ENCODE measurements at regions not wholly inside any gene's neighbourhood (a gene's known extent, or its start where the extent isn't known, plus 50 kb on each side); places are given as distances from the start of the nearest gene placed in this dataset.

DNA sequence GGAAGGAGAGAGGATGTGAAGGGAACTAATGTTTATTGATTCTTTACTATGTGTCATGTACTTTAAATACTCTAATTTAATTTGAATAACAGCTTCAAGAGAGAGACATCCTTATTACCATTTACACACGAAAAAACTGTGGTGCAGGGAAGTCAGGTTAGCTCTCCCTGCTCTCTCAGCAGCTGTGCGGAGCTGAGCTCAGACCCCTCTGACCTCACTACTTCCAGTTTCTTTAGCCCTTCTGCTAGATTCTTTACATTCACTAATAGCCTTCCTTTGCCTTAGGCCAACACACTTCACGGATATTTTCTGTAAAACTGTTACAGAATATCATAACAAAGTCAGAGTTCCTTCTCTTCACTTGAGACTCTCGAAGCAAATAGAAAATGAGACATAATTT is 131.3 kb upstream of the ARRDC3 start:
- H3K27ac ChIP-seq, result no peak overlapping the region
- no peak for TF ChIP-seq ZFX (IDR thresholded peaks at IDR 0.05)
- TF ChIP-seq, protein P1, sequence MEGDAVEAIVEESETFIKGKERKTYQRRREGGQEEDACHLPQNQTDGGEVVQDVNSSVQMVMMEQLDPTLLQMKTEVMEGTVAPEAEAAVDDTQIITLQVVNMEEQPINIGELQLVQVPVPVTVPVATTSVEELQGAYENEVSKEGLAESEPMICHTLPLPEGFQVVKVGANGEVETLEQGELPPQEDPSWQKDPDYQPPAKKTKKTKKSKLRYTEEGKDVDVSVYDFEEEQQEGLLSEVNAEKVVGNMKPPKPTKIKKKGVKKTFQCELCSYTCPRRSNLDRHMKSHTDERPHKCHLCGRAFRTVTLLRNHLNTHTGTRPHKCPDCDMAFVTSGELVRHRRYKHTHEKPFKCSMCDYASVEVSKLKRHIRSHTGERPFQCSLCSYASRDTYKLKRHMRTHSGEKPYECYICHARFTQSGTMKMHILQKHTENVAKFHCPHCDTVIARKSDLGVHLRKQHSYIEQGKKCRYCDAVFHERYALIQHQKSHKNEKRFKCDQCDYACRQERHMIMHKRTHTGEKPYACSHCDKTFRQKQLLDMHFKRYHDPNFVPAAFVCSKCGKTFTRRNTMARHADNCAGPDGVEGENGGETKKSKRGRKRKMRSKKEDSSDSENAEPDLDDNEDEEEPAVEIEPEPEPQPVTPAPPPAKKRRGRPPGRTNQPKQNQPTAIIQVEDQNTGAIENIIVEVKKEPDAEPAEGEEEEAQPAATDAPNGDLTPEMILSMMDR (conservative IDR thresholded peaks at IDR 0.05), result no peak

DNA sequence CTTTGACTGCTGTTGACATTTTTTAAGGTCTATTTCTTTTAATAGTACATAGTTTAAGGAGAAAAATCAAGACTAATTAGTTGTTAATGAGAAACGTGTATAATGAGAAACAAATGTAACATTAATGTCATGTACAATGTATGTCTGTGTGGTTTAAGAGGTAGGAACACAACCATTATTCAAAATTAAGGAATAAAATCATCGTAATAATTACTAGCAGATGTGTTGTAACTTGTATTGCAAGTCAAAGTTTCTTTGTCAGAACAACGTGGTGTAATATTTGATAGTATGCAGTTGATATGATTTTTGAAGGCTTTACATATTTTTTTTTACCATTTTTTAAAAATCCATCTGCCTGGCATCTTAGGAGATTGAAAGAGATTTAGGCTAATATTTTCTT is 120.2 kb upstream of the ARRDC3 start:
- no peak overlapping the region for H3K27ac ChIP-seq
- no peak for TF ChIP-seq ZFX (IDR thresholded peaks at IDR 0.05)
- TF ChIP-seq, protein P1 (conservative IDR thresholded peaks at IDR 0.05), result no peak

DNA sequence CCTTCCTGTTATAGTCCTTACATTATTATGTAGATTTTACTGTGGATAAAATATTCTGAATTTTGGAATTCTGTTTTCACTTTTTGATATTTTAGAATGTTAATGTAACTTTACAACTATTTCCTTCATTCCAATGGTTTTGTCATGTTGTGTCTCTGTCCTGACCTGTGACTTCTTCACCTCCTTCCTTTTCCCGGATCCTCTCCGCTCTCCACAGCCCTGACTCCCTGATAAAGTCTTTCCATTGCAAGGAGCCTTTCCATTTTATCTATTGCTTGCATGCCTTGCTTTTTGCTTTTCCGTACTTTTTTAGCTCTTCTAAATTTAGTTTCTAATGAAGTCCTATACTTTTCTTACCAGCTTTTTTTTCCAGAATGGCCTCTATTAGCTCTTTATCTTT is 117.6 kb upstream of the ARRDC3 start:
- no peak for TF ChIP-seq ZFX (IDR thresholded peaks at IDR 0.05)
- TF ChIP-seq, protein P1 (conservative IDR thresholded peaks at IDR 0.05), result no peak

DNA sequence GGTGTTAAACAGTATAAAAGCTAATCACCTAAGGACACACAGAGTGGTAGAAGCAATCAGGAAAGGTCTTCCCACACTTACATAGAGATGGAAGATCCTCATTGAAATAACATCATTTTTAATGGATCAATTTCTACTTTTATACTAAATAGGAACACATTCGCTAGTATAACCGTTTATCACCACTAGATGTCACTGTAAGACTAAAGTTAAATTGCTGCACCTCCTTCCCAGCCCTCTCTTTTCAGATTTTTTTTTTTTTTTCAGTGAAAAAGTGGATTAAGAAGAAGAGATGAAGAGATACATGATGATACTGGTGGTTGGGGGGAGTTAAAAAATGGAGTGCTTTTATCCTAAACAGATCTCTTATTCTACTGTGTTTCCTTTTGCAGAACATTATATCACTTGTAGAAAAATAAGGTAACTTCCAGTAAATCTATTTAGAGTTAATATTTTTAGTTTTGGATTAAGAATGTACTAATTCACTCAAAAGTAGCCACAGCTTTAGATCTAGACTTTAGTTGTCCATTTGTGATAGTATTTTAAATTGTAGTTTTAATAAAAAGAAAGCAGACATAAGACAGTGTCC is 116.9 kb upstream of the ARRDC3 start:
- no peak overlapping the region for H3K27ac ChIP-seq
- TF ChIP-seq, protein P1 (conservative IDR thresholded peaks at IDR 0.05), result peak; percentile 80
- TF ChIP-seq ZFX (IDR thresholded peaks at IDR 0.05), result no peak

More for the DNA sequence above, 117.6 kb upstream of the ARRDC3 start:
- H3K27ac ChIP-seq, result no peak overlapping the region

DNA sequence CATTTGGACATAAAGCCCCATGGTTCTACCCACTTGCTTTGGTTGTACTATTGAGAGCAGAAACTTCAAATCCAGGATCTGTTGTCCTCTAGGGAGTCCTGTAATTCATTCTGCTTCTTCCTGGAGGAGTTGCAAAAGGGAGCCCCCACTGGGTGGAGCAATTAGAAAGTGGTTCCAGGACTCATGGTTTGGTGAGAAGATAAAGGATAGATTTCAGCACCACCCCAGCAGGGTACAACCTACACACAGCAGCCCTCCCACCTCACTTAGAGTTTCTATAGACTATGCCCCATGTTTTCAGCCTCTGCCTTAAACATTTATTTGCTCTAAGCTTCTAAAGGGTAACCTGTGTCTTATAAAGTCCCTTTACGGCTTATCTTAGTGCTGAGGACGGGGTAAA is 112.6 kb upstream of the ARRDC3 start:
- TF ChIP-seq ZFX (IDR thresholded peaks at IDR 0.05), result no peak
- TF ChIP-seq, protein P1 (conservative IDR thresholded peaks at IDR 0.05), result no peak
- H3K27ac ChIP-seq, result no peak overlapping the region

DNA sequence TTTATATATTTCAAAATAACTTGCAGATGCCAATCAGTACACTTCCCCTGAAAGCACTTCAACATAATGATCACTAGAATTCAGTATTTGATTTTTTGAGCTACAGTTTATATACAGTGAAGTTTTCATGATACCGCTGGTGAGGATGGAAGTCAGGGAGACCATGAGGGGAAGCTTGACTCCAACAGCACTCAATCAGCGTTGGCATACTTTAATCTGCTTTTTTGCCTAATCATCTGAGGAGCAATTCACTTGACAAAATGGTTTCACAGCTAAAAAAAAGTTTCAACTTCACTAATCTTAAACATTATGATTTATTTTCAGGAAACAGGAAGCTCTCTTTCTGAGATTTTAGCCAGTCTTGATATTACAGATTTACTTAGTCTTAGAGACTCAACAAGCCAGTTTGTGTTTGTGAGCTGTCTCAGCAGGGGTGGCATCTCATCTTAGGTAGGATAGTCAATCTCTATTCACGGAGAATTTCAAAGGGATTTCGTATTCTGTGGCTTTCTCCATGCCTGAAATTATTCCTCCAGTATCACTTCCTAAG is 111.4 kb upstream of the ARRDC3 start:
- no peak overlapping the region for H3K27ac ChIP-seq
- TF ChIP-seq ZFX (IDR thresholded peaks at IDR 0.05), result no peak
- TF ChIP-seq, protein P1 (conservative IDR thresholded peaks at IDR 0.05), result no peak

DNA sequence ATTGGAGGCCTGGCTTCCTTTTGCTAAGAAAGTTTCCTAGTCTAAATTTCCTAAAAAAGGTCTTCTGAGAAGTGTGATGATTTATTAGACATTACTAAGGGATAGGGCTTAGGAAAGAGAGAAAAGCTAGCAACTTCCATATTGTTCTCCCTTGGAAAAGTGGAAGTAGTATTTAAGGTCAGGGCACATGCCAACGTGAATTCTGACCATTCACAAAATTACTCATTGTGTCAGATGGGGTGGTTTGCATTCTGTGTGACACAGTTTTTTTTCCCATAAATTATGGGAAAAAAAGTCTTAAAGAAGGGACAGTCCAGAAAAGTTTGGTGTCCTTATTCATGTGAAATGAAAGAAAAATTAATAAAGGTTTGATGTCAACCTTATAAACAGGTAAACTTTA is 110.0 kb upstream of the ARRDC3 start:
- no peak for TF ChIP-seq ZFX (IDR thresholded peaks at IDR 0.05)
- TF ChIP-seq, protein P1 (conservative IDR thresholded peaks at IDR 0.05), result no peak
- H3K27ac ChIP-seq, result no peak overlapping the region
